ENCODE measurements at regions not wholly inside any gene's neighbourhood (a gene's known extent, or its start where the extent isn't known, plus 50 kb on each side); places are given as distances from the start of the nearest gene placed in this dataset.

DNA sequence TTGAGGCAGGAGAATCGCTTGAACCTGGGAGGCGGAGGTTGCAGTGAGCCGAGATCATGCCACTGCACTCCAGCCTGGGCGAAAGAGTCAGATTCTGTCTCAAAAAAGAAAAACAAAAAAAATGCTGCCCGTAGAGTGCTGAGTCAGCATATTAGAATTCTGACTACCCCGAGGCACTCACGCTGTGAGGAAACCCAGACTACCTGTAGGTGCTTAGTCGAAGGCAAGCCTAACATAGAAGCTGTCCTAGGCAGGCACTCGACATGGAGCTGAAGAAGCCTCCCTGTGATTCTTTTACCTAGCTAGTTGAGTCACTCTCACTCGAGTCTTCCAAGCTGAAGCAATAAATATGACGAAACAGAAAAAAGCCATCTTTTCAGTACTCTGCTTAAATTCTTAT, 1323.2 kb upstream of the DDX18 start:
- TF ChIP-seq, protein P1, sequence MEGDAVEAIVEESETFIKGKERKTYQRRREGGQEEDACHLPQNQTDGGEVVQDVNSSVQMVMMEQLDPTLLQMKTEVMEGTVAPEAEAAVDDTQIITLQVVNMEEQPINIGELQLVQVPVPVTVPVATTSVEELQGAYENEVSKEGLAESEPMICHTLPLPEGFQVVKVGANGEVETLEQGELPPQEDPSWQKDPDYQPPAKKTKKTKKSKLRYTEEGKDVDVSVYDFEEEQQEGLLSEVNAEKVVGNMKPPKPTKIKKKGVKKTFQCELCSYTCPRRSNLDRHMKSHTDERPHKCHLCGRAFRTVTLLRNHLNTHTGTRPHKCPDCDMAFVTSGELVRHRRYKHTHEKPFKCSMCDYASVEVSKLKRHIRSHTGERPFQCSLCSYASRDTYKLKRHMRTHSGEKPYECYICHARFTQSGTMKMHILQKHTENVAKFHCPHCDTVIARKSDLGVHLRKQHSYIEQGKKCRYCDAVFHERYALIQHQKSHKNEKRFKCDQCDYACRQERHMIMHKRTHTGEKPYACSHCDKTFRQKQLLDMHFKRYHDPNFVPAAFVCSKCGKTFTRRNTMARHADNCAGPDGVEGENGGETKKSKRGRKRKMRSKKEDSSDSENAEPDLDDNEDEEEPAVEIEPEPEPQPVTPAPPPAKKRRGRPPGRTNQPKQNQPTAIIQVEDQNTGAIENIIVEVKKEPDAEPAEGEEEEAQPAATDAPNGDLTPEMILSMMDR (IDR thresholded peaks at IDR 0.05) = no peak
- TF ChIP-seq TCF7L2 (IDR thresholded peaks at IDR 0.05; ENCODE audit: low read depth, low read length) = no peak
- no peak for TF ChIP-seq POLR2AphosphoS5 (IDR thresholded peaks at IDR 0.05; ENCODE audit: low read depth, low read length)
- TF ChIP-seq, protein P2, sequence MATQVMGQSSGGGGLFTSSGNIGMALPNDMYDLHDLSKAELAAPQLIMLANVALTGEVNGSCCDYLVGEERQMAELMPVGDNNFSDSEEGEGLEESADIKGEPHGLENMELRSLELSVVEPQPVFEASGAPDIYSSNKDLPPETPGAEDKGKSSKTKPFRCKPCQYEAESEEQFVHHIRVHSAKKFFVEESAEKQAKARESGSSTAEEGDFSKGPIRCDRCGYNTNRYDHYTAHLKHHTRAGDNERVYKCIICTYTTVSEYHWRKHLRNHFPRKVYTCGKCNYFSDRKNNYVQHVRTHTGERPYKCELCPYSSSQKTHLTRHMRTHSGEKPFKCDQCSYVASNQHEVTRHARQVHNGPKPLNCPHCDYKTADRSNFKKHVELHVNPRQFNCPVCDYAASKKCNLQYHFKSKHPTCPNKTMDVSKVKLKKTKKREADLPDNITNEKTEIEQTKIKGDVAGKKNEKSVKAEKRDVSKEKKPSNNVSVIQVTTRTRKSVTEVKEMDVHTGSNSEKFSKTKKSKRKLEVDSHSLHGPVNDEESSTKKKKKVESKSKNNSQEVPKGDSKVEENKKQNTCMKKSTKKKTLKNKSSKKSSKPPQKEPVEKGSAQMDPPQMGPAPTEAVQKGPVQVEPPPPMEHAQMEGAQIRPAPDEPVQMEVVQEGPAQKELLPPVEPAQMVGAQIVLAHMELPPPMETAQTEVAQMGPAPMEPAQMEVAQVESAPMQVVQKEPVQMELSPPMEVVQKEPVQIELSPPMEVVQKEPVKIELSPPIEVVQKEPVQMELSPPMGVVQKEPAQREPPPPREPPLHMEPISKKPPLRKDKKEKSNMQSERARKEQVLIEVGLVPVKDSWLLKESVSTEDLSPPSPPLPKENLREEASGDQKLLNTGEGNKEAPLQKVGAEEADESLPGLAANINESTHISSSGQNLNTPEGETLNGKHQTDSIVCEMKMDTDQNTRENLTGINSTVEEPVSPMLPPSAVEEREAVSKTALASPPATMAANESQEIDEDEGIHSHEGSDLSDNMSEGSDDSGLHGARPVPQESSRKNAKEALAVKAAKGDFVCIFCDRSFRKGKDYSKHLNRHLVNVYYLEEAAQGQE (IDR thresholded peaks at IDR 0.05; ENCODE audit: insufficient read depth in 1 of 2, low read depth in 2 of 2, low read length in 1 of 2) = no peak
- no peak for TF ChIP-seq SIN3A (IDR thresholded peaks at IDR 0.05; ENCODE audit: borderline replicate concordance, insufficient read depth, low read depth, low read length)
